IMR-90 (cell line): ENCODE measurements at regions not wholly inside any gene's neighbourhood (a gene's known extent, or its start where the extent isn't known, plus 50 kb on each side); places are given as distances from the start of the nearest gene placed in this dataset.

Source experiments
- ATAC-seq: fragments of 200-7000 bp; cut with Tn5 transposase; 2 replicates; pipeline ENCODE4 v1.9.1; 2020; ENCODE audit warnings: low read depth, mild to moderate bottlenecking, moderate library complexity
- BruUV-seq: library from RNA; stranded (reverse); fragments of 400-500 nt; replicated peaks from 2 replicates; lab custom pipeline; 2021; lab: Mats Ljungman, UMichigan
- CTCF ChIA-PET: fragments of 300-600 bp; formaldehyde crosslinking; extraction: SDS; loops from one replicate; lab custom pipeline; 2021; ENCODE audit warnings: antibody characterized with exemption; lab: Yijun Ruan, JAX
- POLR2A ChIA-PET: fragments of 300-600 bp; sonication (Branson Sonifier 250); formaldehyde crosslinking; loops from one replicate; lab custom pipeline; 2022; ENCODE audit warnings: antibody characterized with exemption; ENCODE audit not compliant: unreplicated experiment; lab: Charles Lee
- DNase-seq: peaks from one replicate; pipeline ENCODE4 v3.0.0; 2013
- H2AFZ ChIP-seq: replicated peaks from 2 replicates; pipeline ENCODE3; 2013; ENCODE audit warnings: low read length, mild to moderate bottlenecking; ENCODE audit not compliant: poor library complexity
- H2AK5ac ChIP-seq: 2 replicates; pipeline ENCODE4 v1.6.1; 2013; ENCODE audit warnings: low read depth, low read length, inconsistent platforms
- H2AK9ac ChIP-seq: replicated peaks from 2 replicates; pipeline ENCODE3; 2013; ENCODE audit warnings: mild to moderate bottlenecking, low read depth, low read length, moderate library complexity; ENCODE audit not compliant: poor library complexity
- H2BK120ac ChIP-seq: 2 replicates; pipeline ENCODE4 v1.6.1; 2013; ENCODE audit warnings: low read depth, low read length, inconsistent platforms
- H2BK15ac ChIP-seq: 3 replicates; pipeline ENCODE4 v1.6.1; 2013; ENCODE audit warnings: low read depth, low read length, inconsistent platforms
- H2BK20ac ChIP-seq: 2 replicates; pipeline ENCODE4 v1.6.1; 2013; ENCODE audit warnings: low read depth, mild to moderate bottlenecking, inconsistent platforms, low read length, moderate library complexity
- H2BK5ac ChIP-seq: 2 replicates; pipeline ENCODE4 v1.6.1; 2013; ENCODE audit warnings: mild to moderate bottlenecking, low read depth, low read length, inconsistent platforms; ENCODE audit not compliant: poor library complexity, severe bottlenecking
- H3K14ac ChIP-seq: replicated peaks from 2 replicates; pipeline ENCODE4 v1.6.1; 2013; ENCODE audit warnings: low read depth, low read length, inconsistent platforms
- H3K18ac ChIP-seq: 2 replicates; pipeline ENCODE4 v1.6.1; 2013; ENCODE audit warnings: low read depth, low read length, control low read depth
- H3K23ac ChIP-seq: 2 replicates; pipeline ENCODE4 v1.6.1; 2013; ENCODE audit warnings: low read depth, low read length, inconsistent platforms
- H3K27ac ChIP-seq: 2 replicates; pipeline ENCODE4 v1.5.1; 2013; ENCODE audit warnings: mild to moderate bottlenecking, control low read depth, low read length; ENCODE audit not compliant: insufficient read depth
- H3K27me3 ChIP-seq: 2 replicates; pipeline ENCODE4 v1.6.1; 2013; ENCODE audit warnings: low read length; ENCODE audit not compliant: control insufficient read depth, insufficient read depth
- H3K36me3 ChIP-seq: 2 replicates; pipeline ENCODE4 v1.6.1; 2013; ENCODE audit warnings: low read length, mixed read lengths; ENCODE audit not compliant: control insufficient read depth, insufficient read depth
- H3K4ac ChIP-seq: 2 replicates; pipeline ENCODE4 v1.6.1; 2013; ENCODE audit warnings: low read depth, low read length, inconsistent platforms
- H3K4me1 ChIP-seq: 2 replicates; pipeline ENCODE4 v1.6.1; 2013; ENCODE audit warnings: low read length, mixed read lengths; ENCODE audit not compliant: control insufficient read depth, insufficient read depth
- H3K4me2 ChIP-seq: 2 replicates; pipeline ENCODE4 v1.6.1; 2013; ENCODE audit warnings: low read depth, mild to moderate bottlenecking, control low read depth, low read length, moderate library complexity
- H3K4me3 ChIP-seq: 2 replicates; pipeline ENCODE4 v1.5.1; 2013; ENCODE audit warnings: low read depth, mild to moderate bottlenecking, control low read depth, low read length, moderate library complexity; ENCODE audit not compliant: insufficient read depth
- H3K56ac ChIP-seq: 2 replicates; pipeline ENCODE4 v1.6.1; 2013; ENCODE audit warnings: low read length, inconsistent platforms; ENCODE audit not compliant: insufficient read depth; ENCODE audit errors: extremely low read depth
- H3K79me1 ChIP-seq, 2 experiments: 2 replicates each; pipeline ENCODE4 v1.6.1; 2013; ENCODE audit warnings: low read length in 2 of 2, inconsistent platforms in 1 of 2, low read depth in 1 of 2
- H3K9ac ChIP-seq: 2 replicates; pipeline ENCODE4 v1.6.1; 2013; ENCODE audit warnings: low read depth, low read length, control low read depth
- H3K9me1 ChIP-seq: 2 replicates; pipeline ENCODE4 v1.6.1; 2013; ENCODE audit warnings: low read length, inconsistent platforms; ENCODE audit not compliant: insufficient read depth
- H3K9me3 ChIP-seq: 2 replicates; pipeline ENCODE4 v1.6.1; 2013; ENCODE audit warnings: low read length; ENCODE audit not compliant: control insufficient read depth, insufficient read depth
- H4K20me1 ChIP-seq: 2 replicates; pipeline ENCODE4 v1.6.1; 2013; ENCODE audit warnings: low read length, inconsistent platforms; ENCODE audit not compliant: insufficient read depth
- H4K5ac ChIP-seq: 2 replicates; pipeline ENCODE4 v1.6.1; 2013; ENCODE audit warnings: mild to moderate bottlenecking, low read depth, low read length, control low read depth
- H4K8ac ChIP-seq, 2 experiments: 2 replicates each; pipeline ENCODE4 v1.6.1; 2013; ENCODE audit warnings: low read depth in 2 of 2, low read length in 2 of 2, control low read depth in 1 of 2, inconsistent platforms in 1 of 2
- H4K91ac ChIP-seq: 2 replicates; pipeline ENCODE4 v1.6.1; 2013; ENCODE audit warnings: low read depth, low read length, inconsistent platforms; ENCODE audit not compliant: insufficient read depth
- BHLHE40 ChIP-seq: fragments of 150-350 bp; IDR thresholded peaks from 2 replicates; pipeline ENCODE4 v1.6.1; 2016; ENCODE audit warnings: mild to moderate bottlenecking, low read depth, low read length
- CEBPB ChIP-seq: IDR thresholded peaks from 2 replicates; pipeline ENCODE4 v1.6.1; 2012; ENCODE audit warnings: low read depth, low read length, improper control_type of control experiment
- CHD1 ChIP-seq: IDR thresholded peaks from 2 replicates; pipeline ENCODE4 v1.6.1; 2012; ENCODE audit warnings: low read depth, low read length, improper control_type of control experiment
- CTCF ChIP-seq: conservative IDR thresholded peaks from 2 replicates; pipeline ENCODE4 v1.5.1; 2012; ENCODE audit warnings: mild to moderate bottlenecking, low read depth, low read length, improper control_type of control experiment
- ELK1 ChIP-seq: fragments of 150-350 bp; IDR thresholded peaks from 2 replicates; pipeline ENCODE4 v1.6.1; 2016; ENCODE audit warnings: low read depth, mild to moderate bottlenecking, low read length, moderate library complexity, borderline replicate concordance
- FOS ChIP-seq: fragments of 150-350 bp; IDR thresholded peaks from 2 replicates; pipeline ENCODE4 v1.6.1; 2016; ENCODE audit warnings: low read depth, low read length
- MAFK ChIP-seq: IDR thresholded peaks from 2 replicates; pipeline ENCODE4 v1.6.1; 2012; ENCODE audit warnings: low read depth, low read length, improper control_type of control experiment
- MAZ ChIP-seq: IDR thresholded peaks from 2 replicates; pipeline ENCODE4 v1.6.1; 2012; ENCODE audit warnings: low read depth, mild to moderate bottlenecking, low read length, improper control_type of control experiment, moderate library complexity, borderline replicate concordance
- MXI1 ChIP-seq: IDR thresholded peaks from 2 replicates; pipeline ENCODE4 v1.6.1; 2012; ENCODE audit warnings: low read depth, mild to moderate bottlenecking, low read length, moderate library complexity, borderline replicate concordance
- NFE2L2 ChIP-seq: fragments of 150-350 bp; IDR thresholded peaks from 2 replicates; pipeline ENCODE4 v1.6.1; 2016; ENCODE audit warnings: low read depth, mild to moderate bottlenecking, low read length
- POLR2A ChIP-seq: IDR thresholded peaks from 2 replicates; pipeline ENCODE4 v1.6.1; 2012; ENCODE audit warnings: mild to moderate bottlenecking, low read depth, low read length
- RAD21 ChIP-seq: IDR thresholded peaks from 2 replicates; pipeline ENCODE4 v1.6.1; 2012; ENCODE audit warnings: low read length, improper control_type of control experiment
- RCOR1 ChIP-seq: IDR thresholded peaks from 2 replicates; pipeline ENCODE4 v1.6.1; 2012; ENCODE audit warnings: mild to moderate bottlenecking, low read length, improper control_type of control experiment; ENCODE audit not compliant: insufficient replicate concordance
- RFX5 ChIP-seq: IDR thresholded peaks from 2 replicates; pipeline ENCODE4 v1.8.0; 2012; ENCODE audit warnings: low read depth, mild to moderate bottlenecking, low read length, moderate library complexity
- SMC3 ChIP-seq: fragments of 150-350 bp; IDR thresholded peaks from 2 replicates; pipeline ENCODE4 v1.6.1; 2016; ENCODE audit warnings: low read depth, mild to moderate bottlenecking, antibody characterized with exemption, low read length, moderate library complexity
- USF2 ChIP-seq: fragments of 150-350 bp; IDR thresholded peaks from 2 replicates; pipeline ENCODE4 v1.6.1; 2017; ENCODE audit warnings: mild to moderate bottlenecking, antibody characterized with exemption, low read length, low read depth
- WGBS, 2 experiments: methylation state at CpG; one replicate each; pipeline versions ENCODE4 v1.1.5 to v1.1.7; 2013; ENCODE audit warnings: missing lambda C conversion rate in 2 of 2; ENCODE audit not compliant: insufficient read length in 1 of 2; ENCODE audit errors: extremely low coverage in 2 of 2; 5-methylcytosine and 5-hydroxymethylcytosine counted together
- dilution Hi-C: fragments of 300-500 bp; cut with HindIII; formaldehyde crosslinking; loops from one replicate; pipeline ENCODE4 v1.14.3; 2018; ENCODE audit warnings: low sequenced_read_pairs; ENCODE audit not compliant: unreplicated experiment
- in situ Hi-C: fragments of 300-500 bp; cut with MboI; formaldehyde crosslinking; loops from 3 replicates; pipeline ENCODE4 v1.14.3; 2019; ENCODE audit warnings: low sequenced_read_pairs, inconsistent platforms, mixed read lengths
- intact Hi-C: fragments of 100-400 bp; cut with micrococcal nuclease; formaldehyde crosslinking; loops from 2 replicates; pipeline ENCODE4 v1.10.0; 2022

- Histone ChIP-seq H2BK15ac (no peak overlapping the region), H2BK20ac (no peak overlapping the region), H3K27me3 (no peaks in the 10 kb centered on the region; the same call in none of the 2 replicates), H4K8ac (no peak overlapping the region), H2AK9ac (no peak overlapping the region), H3K4ac (no peak overlapping the region), H3K4me2 (no peak overlapping the region), H3K9me3 (no peaks in the 10 kb centered on the region; the same call in 1 of the 2 replicates), H3K9ac (no peak overlapping the region), H4K91ac (no peak overlapping the region), H3K14ac (no peak overlapping the region; the same call in 1 of the 2 replicates), H2AFZ (no peak overlapping the region), H3K27ac (no peak overlapping the region), H3K4me1 (no peaks in the 10 kb centered on the region; the same call in 1 of the 2 replicates), H2AK5ac (no peak overlapping the region), H2BK120ac (no peak overlapping the region), H3K56ac (no peak overlapping the region), H4K5ac (no peak overlapping the region), H3K23ac (no peak overlapping the region), H3K9me1 (no peaks in the 10 kb centered on the region), H3K36me3 (no peaks in the 10 kb centered on the region), H3K4me3 (no peak overlapping the region), H2BK5ac (no peak overlapping the region), H3K18ac (no peak overlapping the region), H4K20me1 (no peaks in the 10 kb centered on the region), H3K79me1 (no peaks in the 10 kb centered on the region)
- no peak for TF ChIP-seq BHLHE40
- TF ChIP-seq MXI1, result no peak
- no peak for TF ChIP-seq FOS
- no peak for TF ChIP-seq ELK1
- no peak for TF ChIP-seq POLR2A
- TF ChIP-seq CTCF, result no peak
- no peak for TF ChIP-seq SMC3
- TF ChIP-seq NFE2L2, result no peak
- TF ChIP-seq MAFK, result no peak
- TF ChIP-seq CEBPB, result no peak
- TF ChIP-seq MAZ, result no peak
- no peak for TF ChIP-seq CHD1
- TF ChIP-seq RCOR1, result no peak
- no peak for TF ChIP-seq RFX5
- no peak for TF ChIP-seq USF2
- TF ChIP-seq RAD21, result no peak
- CTCF ChIA-PET, result no interaction called here
- dilution Hi-C loops (no loop called here), intact Hi-C loops (no loop called here), in situ Hi-C loops (no loop called here)
- WGBS, 2 experiments, result 54% methylated on average over 3 of the region's 5 CpGs; no CpG with 5 or more reads in 1 of the 2 experiments
- no peak for DNase-seq
- no TSS peak for BruUV-seq
- no peak for ATAC-seq
- POLR2A ChIA-PET, result no interaction called here
Measured at GRCh38 chr7:33798686-33799325, 106.5 kb upstream of the BMPER start.
